K562 (cell line): ENCODE measurements at regions not wholly inside any gene's neighbourhood (a gene's known extent, or its start where the extent isn't known, plus 50 kb on each side); places are given as distances from the start of the nearest gene placed in this dataset.

Experiments used
- ATF1 ChIP-seq, 2 experiments: fragments of 450-650 bp in 1 of 2; IDR thresholded peaks; 2 replicates each; pipeline ENCODE4 v1.6.1; 2016; ENCODE audit warnings: missing compliant biosample characterization in 1 of 2, missing genetic modification characterization in 1 of 2
- CTCF ChIP-seq, 3 experiments: IDR thresholded peaks in 2 of 3; conservative IDR thresholded peaks in 1 of 3; 2 replicates each; pipeline ENCODE4 v1.5.1; 2011 to 2012; ENCODE audit warnings: low read length in 3 of 3, mild to moderate bottlenecking in 3 of 3, control low read depth in 2 of 3, improper control_type of control experiment in 1 of 3, inconsistent platforms in 1 of 3, low read depth in 1 of 3, mixed read lengths in 1 of 3, moderate library complexity in 1 of 3; ENCODE audit not compliant: insufficient read depth in 2 of 3
- HMGXB4 ChIP-seq: sonication (generic); formaldehyde crosslinking; IDR thresholded peaks from 2 replicates; pipeline ENCODE4 v1.8.1; 2023; ENCODE audit warnings: mild to moderate bottlenecking, missing genetic modification reagents

GRCh38 chr17:54235571-54235970 lies 412.8 kb downstream of the KIF2B start:
- TF ChIP-seq ATF1 (CRISPR knock-in tag; IDR thresholded peaks at IDR 0.05) (no peak), ATF1 (tag; IDR thresholded peaks at IDR 0.05) (no peak), HMGXB4 (CRISPR knock-in tag) (no peak), CTCF (IDR thresholded peaks at IDR 0.05 in 2 of 3, conservative IDR thresholded peaks at IDR 0.05 in 1 of 3; ENCODE audit: insufficient read depth in 2 of 3, low read depth in 1 of 3, low read length in 3 of 3) (no peak)
